ENCODE measurements at regions not wholly inside any gene's neighbourhood (a gene's known extent, or its start where the extent isn't known, plus 50 kb on each side); places are given as distances from the start of the nearest gene placed in this dataset.

DNA sequence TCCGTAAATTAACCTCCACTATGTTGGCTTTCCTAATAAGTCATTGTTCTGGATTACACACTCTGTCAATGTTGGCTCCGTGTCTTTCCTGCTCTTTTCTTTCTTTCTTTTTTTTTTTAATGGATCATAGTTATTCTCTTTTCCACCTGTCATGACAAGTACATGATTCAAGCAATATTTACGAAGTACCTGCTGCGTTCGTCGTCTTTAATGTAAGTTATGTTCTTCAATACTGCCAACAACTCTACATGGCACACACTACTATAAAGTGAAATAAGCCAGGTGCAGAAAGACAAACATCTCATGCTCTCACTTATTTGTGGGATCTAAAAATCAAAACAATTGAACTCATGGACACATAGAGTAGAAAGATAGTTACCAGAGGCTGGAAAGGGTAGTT lies 239.1 kb downstream of the SCG2 start:
- H3K9me3 Mint-ChIP-seq (ENCODE audit: insufficient read depth) = no peaks in the 10 kb centered on the region
- H3K27me3 Mint-ChIP-seq = no peaks in the 10 kb centered on the region
- no peak overlapping the region for H3K4me3 ChIP-seq (ENCODE audit: control extremely low read depth in 1 of 5, extremely low read depth in 1 of 5, insufficient read depth in 1 of 5, low read depth in 2 of 5, low read length in 4 of 5)
- no peaks in the 10 kb centered on the region for H3K4me1 ChIP-seq (ENCODE audit: control insufficient read depth in 2 of 2, insufficient read depth in 2 of 2, low read length in 2 of 2)
- no peak overlapping the region for H2AFZ ChIP-seq (ENCODE audit: insufficient read depth, low read depth, low read length, poor library complexity, severe bottlenecking)
- POLR2A ChIA-PET = no interaction called here
- CTCF ChIA-PET = no interaction called here
- no peak overlapping the region for H3K4me2 ChIP-seq (replicated peaks; ENCODE audit: low read depth, low read length, poor library complexity, severe bottlenecking)
- no peaks in the 10 kb centered on the region for H3K4me1 Mint-ChIP-seq
- ATAC-seq (ENCODE audit: low read depth) (no peak), DNase-seq (no peak)
- no CpG with 5 or more reads among the region's 6 CpGs for WGBS (ENCODE audit: insufficient coverage)
- H3K27ac Mint-ChIP-seq = no peak overlapping the region
- H3K79me2 ChIP-seq (ENCODE audit: control insufficient read depth, insufficient read depth, low read length) = no peaks in the 10 kb centered on the region
- no peak for TF ChIP-seq EZH2 (IDR thresholded peaks at IDR 0.05; ENCODE audit: borderline replicate concordance, insufficient read depth, low read depth, low read length, poor library complexity, severe bottlenecking)
- TF ChIP-seq, protein P1, sequence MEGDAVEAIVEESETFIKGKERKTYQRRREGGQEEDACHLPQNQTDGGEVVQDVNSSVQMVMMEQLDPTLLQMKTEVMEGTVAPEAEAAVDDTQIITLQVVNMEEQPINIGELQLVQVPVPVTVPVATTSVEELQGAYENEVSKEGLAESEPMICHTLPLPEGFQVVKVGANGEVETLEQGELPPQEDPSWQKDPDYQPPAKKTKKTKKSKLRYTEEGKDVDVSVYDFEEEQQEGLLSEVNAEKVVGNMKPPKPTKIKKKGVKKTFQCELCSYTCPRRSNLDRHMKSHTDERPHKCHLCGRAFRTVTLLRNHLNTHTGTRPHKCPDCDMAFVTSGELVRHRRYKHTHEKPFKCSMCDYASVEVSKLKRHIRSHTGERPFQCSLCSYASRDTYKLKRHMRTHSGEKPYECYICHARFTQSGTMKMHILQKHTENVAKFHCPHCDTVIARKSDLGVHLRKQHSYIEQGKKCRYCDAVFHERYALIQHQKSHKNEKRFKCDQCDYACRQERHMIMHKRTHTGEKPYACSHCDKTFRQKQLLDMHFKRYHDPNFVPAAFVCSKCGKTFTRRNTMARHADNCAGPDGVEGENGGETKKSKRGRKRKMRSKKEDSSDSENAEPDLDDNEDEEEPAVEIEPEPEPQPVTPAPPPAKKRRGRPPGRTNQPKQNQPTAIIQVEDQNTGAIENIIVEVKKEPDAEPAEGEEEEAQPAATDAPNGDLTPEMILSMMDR (IDR thresholded peaks at IDR 0.05) = no peak
- H3K9me3 ChIP-seq (ENCODE audit: control extremely low read depth in 1 of 3, control insufficient read depth in 2 of 3, insufficient read depth in 1 of 3, low read length in 2 of 3) = no peaks in the 10 kb centered on the region
- intact Hi-C loops (cut with micrococcal nuclease) = no loop called here
- no peak overlapping the region for H3K27ac ChIP-seq (ENCODE audit: low read length in 2 of 2)
- no peak overlapping the region for H3K4me3 Mint-ChIP-seq
- H4K20me1 ChIP-seq (ENCODE audit: control insufficient read depth, insufficient read depth, low read length, poor library complexity, severe bottlenecking) = no peaks in the 10 kb centered on the region
- H3K27me3 ChIP-seq (replicated peaks in 1 of 4; ENCODE audit: control extremely low read depth in 1 of 4, control insufficient read depth in 3 of 4, insufficient read depth in 4 of 4, low read length in 3 of 4) = no peaks in the 10 kb centered on the region
- no peak overlapping the region for H3K9ac ChIP-seq (ENCODE audit: low read length)
- no peaks in the 10 kb centered on the region for H3K36me3 ChIP-seq (replicated peaks in 1 of 2; ENCODE audit: control extremely low read depth in 1 of 2, control insufficient read depth in 1 of 2, extremely low read depth in 1 of 2, insufficient read depth in 2 of 2, low read length in 1 of 2)

DNA sequence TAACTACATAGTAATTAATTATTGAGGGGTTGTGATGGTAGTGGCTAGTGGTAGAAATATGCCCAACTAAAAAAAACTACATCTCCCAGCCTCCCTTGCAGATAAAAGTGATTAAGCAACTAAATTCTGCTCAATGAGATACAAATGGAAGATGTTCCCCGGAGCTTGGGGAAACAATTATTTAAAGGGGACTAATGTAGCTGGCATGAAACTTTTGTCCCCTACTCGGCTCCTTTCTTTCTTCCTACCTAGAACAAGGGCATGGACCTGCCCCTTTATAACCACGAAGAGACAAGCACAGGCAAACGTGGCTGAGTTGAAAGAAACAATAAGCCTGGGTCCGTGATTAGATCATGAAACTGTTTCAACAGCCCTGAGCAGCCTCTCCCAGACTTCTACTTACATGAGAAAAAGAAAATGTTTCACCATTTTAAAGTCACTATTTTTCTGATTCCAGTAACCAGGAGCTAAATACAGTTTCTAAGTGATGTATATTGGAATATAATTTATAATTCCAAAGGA lies 236.9 kb downstream of the SCG2 start:
- Histone ChIP-seq H3K27ac (ENCODE audit: low read length in 2 of 2) (no peak overlapping the region), H3K36me3 (replicated peaks in 1 of 2; ENCODE audit: control extremely low read depth in 1 of 2, control insufficient read depth in 1 of 2, extremely low read depth in 1 of 2, insufficient read depth in 2 of 2, low read length in 1 of 2) (no peaks in the 10 kb centered on the region), H3K9me3 (ENCODE audit: control extremely low read depth in 1 of 3, control insufficient read depth in 2 of 3, insufficient read depth in 1 of 3, low read length in 2 of 3) (no peaks in the 10 kb centered on the region), H3K9ac (ENCODE audit: low read length) (no peak overlapping the region), H4K20me1 (ENCODE audit: control insufficient read depth, insufficient read depth, low read length, poor library complexity, severe bottlenecking) (no peaks in the 10 kb centered on the region), H3K79me2 (ENCODE audit: control insufficient read depth, insufficient read depth, low read length) (no peaks in the 10 kb centered on the region), H2AFZ (ENCODE audit: insufficient read depth, low read depth, low read length, poor library complexity, severe bottlenecking) (no peak overlapping the region), H3K27me3 (replicated peaks in 1 of 4; ENCODE audit: control extremely low read depth in 1 of 4, control insufficient read depth in 3 of 4, insufficient read depth in 4 of 4, low read length in 3 of 4) (no peaks in the 10 kb centered on the region), H3K4me3 (ENCODE audit: control extremely low read depth in 1 of 5, extremely low read depth in 1 of 5, insufficient read depth in 1 of 5, low read depth in 2 of 5, low read length in 4 of 5) (no peak overlapping the region), H3K4me2 (replicated peaks; ENCODE audit: low read depth, low read length, poor library complexity, severe bottlenecking) (no peak overlapping the region), H3K4me1 (ENCODE audit: control insufficient read depth in 2 of 2, insufficient read depth in 2 of 2, low read length in 2 of 2) (no peaks in the 10 kb centered on the region)
- intact Hi-C loops (cut with micrococcal nuclease) = no loop called here
- CTCF ChIA-PET = no interaction called here
- ATAC-seq (ENCODE audit: low read depth) (no peak), DNase-seq (no peak)
- Mint-ChIP-seq H3K9me3 (ENCODE audit: insufficient read depth) (no peaks in the 10 kb centered on the region), H3K4me3 (no peak overlapping the region), H3K27me3 (no peaks in the 10 kb centered on the region), H3K27ac (no peak overlapping the region), H3K4me1 (no peaks in the 10 kb centered on the region)
- WGBS (ENCODE audit: insufficient coverage) = 35% methylated on average over 3 of the region's 5 CpGs
- TF ChIP-seq, protein P1 (IDR thresholded peaks at IDR 0.05) = no peak
- no peak for TF ChIP-seq EZH2 (IDR thresholded peaks at IDR 0.05; ENCODE audit: borderline replicate concordance, insufficient read depth, low read depth, low read length, poor library complexity, severe bottlenecking)
- POLR2A ChIA-PET = no interaction called here

Data from B cell (primary cell).